ENCODE measurements at regions not wholly inside any gene's neighbourhood (a gene's known extent, or its start where the extent isn't known, plus 50 kb on each side); places are given as distances from the start of the nearest gene placed in this dataset.

DNA sequence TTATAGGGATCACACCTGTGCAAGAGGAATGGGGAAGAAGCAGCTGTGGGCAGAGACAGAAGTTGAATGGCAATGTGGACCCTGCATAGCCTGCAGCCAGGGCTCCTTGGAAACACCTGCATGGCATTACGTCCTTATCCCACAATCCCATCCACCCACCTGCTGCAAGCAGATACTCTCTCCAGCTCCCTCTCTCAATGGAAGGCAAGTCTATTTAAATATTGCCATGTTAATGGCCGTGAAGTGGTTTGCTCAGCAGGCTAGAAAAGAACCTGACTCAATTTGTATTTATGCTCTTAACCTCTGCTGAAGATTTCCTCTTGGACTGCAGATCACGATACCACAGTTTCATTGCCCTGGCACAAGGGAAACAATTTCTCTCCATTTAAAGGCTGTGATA is 417.0 kb downstream of the TYW1 start:
- WGBS, 3 donors = 40 to 50% (median 49%) methylated on average over 3 of the region's 3 CpGs
- Histone ChIP-seq H3K27ac (ENCODE audit: low read depth in 1 of 3, low read length in 2 of 3) (no peak overlapping the region), H3K9me3 (ENCODE audit: control insufficient read depth in 2 of 2, insufficient read depth in 1 of 2, low read depth in 1 of 2, low read length in 1 of 2) (peaks cover 0 to 7% of the 10 kb centered on the region in 2 donors), H3K4me1 (ENCODE audit: control insufficient read depth in 3 of 3, insufficient read depth in 2 of 3, low read depth in 1 of 3, low read length in 2 of 3) (no peaks in the 10 kb centered on the region), H3K27me3 (ENCODE audit: control insufficient read depth in 3 of 3, insufficient read depth in 3 of 3, low read length in 3 of 3) (no peaks in the 10 kb centered on the region), H3K36me3 (ENCODE audit: control insufficient read depth in 3 of 3, insufficient read depth in 2 of 3, low read depth in 1 of 3, low read length in 3 of 3) (no peaks in the 10 kb centered on the region), H3K4me3 (ENCODE audit: low read depth in 1 of 3, low read length in 3 of 3) (no peak overlapping the region)
- FAIRE-seq = no peak
- no peak for DNase-seq

DNA sequence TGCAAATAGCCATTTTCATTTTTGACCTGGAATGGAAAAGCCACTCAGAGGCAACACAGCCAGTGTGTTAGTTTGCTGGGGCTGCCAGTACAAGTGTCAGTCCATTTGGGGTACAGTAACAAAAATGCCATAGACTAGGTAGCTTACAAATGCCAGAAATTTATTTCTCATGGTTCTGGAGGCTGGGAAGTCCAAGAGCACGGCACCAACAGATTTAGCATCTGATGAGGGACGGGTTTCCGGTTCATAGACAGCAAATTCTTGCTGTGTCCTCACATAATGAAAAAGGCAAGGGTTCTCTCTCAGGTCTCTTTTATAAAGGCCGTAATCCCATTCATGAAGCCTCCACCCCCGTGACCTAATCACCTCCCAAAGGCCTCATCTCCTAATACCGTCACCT is 418.2 kb downstream of the TYW1 start:
- Histone ChIP-seq H3K36me3 (ENCODE audit: control insufficient read depth in 3 of 3, insufficient read depth in 2 of 3, low read depth in 1 of 3, low read length in 3 of 3) (no peaks in the 10 kb centered on the region), H3K27ac (ENCODE audit: low read depth in 1 of 3, low read length in 2 of 3) (no peak overlapping the region), H3K27me3 (ENCODE audit: control insufficient read depth in 3 of 3, insufficient read depth in 3 of 3, low read length in 3 of 3) (no peaks in the 10 kb centered on the region), H3K9me3 (ENCODE audit: control insufficient read depth in 2 of 2, insufficient read depth in 1 of 2, low read depth in 1 of 2, low read length in 1 of 2) (peaks cover 0 to 7% of the 10 kb centered on the region in 2 donors), H3K4me3 (ENCODE audit: low read depth in 1 of 3, low read length in 3 of 3) (no peak overlapping the region), H3K4me1 (ENCODE audit: control insufficient read depth in 3 of 3, insufficient read depth in 2 of 3, low read depth in 1 of 3, low read length in 2 of 3) (no peaks in the 10 kb centered on the region)
- DNase-seq = no peak
- no peak for FAIRE-seq
- WGBS, 3 donors = 80 to 89% (median 88%) methylated on average over 6 of the region's 6 CpGs

DNA sequence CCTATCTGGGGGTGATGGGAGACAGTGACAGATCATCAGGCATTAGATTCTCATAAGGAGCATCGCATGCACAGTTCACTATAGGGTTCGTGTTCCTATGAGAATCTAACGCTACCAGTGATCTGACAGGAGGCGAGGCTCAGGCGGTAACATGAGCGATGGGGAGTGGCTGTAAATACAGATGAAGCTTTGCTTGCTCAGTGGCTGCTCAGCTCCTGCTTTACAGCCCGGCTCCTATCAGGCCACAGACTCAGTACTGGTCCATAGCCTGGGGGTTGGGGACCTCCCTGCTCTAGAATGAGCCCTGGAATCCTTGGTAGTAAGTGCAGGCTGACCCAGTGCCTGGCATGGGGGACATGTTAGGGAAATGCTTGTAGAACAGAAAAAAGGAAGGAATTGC is 426.0 kb downstream of the TYW1 start:
- Histone ChIP-seq H3K27ac (ENCODE audit: low read depth in 1 of 3, low read length in 2 of 3) (no peak overlapping the region), H3K36me3 (ENCODE audit: control insufficient read depth in 3 of 3, insufficient read depth in 2 of 3, low read depth in 1 of 3, low read length in 3 of 3) (no peaks in the 10 kb centered on the region), H3K27me3 (ENCODE audit: control insufficient read depth in 3 of 3, insufficient read depth in 3 of 3, low read length in 3 of 3) (no peaks in the 10 kb centered on the region), H3K4me1 (ENCODE audit: control insufficient read depth in 3 of 3, insufficient read depth in 2 of 3, low read depth in 1 of 3, low read length in 2 of 3) (no peaks in the 10 kb centered on the region), H3K9me3 (ENCODE audit: control insufficient read depth in 2 of 2, insufficient read depth in 1 of 2, low read depth in 1 of 2, low read length in 1 of 2) (no peaks in the 10 kb centered on the region), H3K4me3 (ENCODE audit: low read depth in 1 of 3, low read length in 3 of 3) (no peak overlapping the region)
- FAIRE-seq (no peak), DNase-seq (no peak)
- WGBS, 3 donors = 77 to 89% (median 84%) methylated on average over 7 of the region's 7 CpGs

DNA sequence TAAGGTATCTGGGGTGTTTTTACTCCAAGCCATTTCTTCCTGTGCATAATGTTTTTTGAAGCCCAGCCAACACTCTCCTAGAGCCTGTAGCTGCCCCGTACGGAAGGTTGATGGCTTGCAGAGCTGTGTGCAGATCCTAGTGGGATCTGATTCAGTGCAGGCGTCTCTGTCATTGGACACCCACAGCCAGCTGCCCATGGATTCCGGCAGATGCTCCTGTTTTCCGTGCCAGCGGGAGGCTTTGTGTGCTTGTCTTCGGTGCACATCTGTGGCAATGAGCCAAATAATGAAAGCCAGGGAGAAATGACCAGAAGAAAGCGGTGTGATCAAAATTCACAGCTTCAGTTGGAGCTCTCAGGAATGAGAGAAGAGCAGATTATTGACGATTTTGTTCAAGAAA is 426.4 kb downstream of the TYW1 start:
- H3K27me3 ChIP-seq (ENCODE audit: control insufficient read depth in 3 of 3, insufficient read depth in 3 of 3, low read length in 3 of 3) = no peaks in the 10 kb centered on the region
- no peaks in the 10 kb centered on the region for H3K9me3 ChIP-seq (ENCODE audit: control insufficient read depth in 2 of 2, insufficient read depth in 1 of 2, low read depth in 1 of 2, low read length in 1 of 2)
- no peak for FAIRE-seq
- no peak for DNase-seq
- H3K4me1 ChIP-seq (ENCODE audit: control insufficient read depth in 3 of 3, insufficient read depth in 2 of 3, low read depth in 1 of 3, low read length in 2 of 3) = no peaks in the 10 kb centered on the region
- H3K27ac ChIP-seq (ENCODE audit: low read depth in 1 of 3, low read length in 2 of 3) = no peak overlapping the region
- H3K4me3 ChIP-seq (ENCODE audit: low read depth in 1 of 3, low read length in 3 of 3) = no peak overlapping the region
- no peaks in the 10 kb centered on the region for H3K36me3 ChIP-seq (ENCODE audit: control insufficient read depth in 3 of 3, insufficient read depth in 2 of 3, low read depth in 1 of 3, low read length in 3 of 3)
- WGBS, 3 donors = 64 to 70% (median 65%) methylated on average over 8 to 9 of the region's 9 CpGs

DNA sequence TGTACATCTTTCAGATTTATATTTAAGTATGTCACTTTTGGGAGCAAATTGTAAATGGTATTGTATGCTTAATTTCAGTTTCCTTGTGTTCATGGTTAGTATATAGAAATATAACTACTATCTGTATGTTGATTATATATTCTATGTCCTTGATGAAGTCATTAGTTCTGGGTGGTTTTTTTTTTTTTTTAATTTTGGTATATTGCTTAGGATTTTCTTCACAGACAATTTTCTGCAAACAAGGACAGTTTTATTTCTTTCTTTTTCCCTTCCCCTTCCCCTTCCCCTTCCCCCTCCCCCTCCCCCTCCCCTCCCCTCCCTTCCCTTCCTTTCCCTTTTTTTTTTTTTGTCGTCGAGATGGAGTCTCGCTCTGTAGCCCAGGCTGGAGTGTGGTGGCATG is 430.0 kb downstream of the TYW1 start:
- no peaks in the 10 kb centered on the region for H3K4me1 ChIP-seq (ENCODE audit: control insufficient read depth in 3 of 3, insufficient read depth in 2 of 3, low read depth in 1 of 3, low read length in 2 of 3)
- H3K36me3 ChIP-seq (ENCODE audit: control insufficient read depth in 3 of 3, insufficient read depth in 2 of 3, low read depth in 1 of 3, low read length in 3 of 3) = no peaks in the 10 kb centered on the region
- no peak for FAIRE-seq
- H3K27ac ChIP-seq (ENCODE audit: low read depth in 1 of 3, low read length in 2 of 3) = no peak overlapping the region
- WGBS, 3 donors = 67 to 100% methylated on average over 2 to 3 of the region's 3 CpGs; no CpG with 5 or more reads in 1 of the 3 donors
- no peak overlapping the region for H3K4me3 ChIP-seq (ENCODE audit: low read depth in 1 of 3, low read length in 3 of 3)
- no peaks in the 10 kb centered on the region for H3K9me3 ChIP-seq (ENCODE audit: control insufficient read depth in 2 of 2, insufficient read depth in 1 of 2, low read depth in 1 of 2, low read length in 1 of 2)
- H3K27me3 ChIP-seq (ENCODE audit: control insufficient read depth in 3 of 3, insufficient read depth in 3 of 3, low read length in 3 of 3) = no peaks in the 10 kb centered on the region
- no peak for DNase-seq

DNA sequence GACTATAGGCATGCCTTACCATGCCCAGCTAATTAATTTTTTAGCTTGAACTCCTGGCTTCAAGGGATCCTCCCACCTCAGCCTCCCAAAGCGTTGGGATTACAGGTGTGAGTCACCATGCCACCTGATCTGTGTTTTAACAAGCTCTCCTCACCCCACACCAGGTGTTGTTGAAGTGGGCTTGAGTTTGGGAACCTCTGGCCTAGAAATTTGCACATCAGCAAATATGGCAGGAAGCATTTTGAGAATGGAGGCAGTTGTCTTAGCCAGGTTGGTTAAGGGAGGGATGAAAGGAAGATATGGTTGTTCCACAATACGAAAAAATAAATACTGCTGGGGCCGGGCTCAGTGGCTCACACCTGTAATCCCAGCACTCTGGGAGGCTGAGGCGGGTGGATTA is 433.1 kb downstream of the TYW1 start:
- WGBS, 3 donors = 78 to 89% (median 83%) methylated on average over 4 of the region's 4 CpGs
- H3K27me3 ChIP-seq (ENCODE audit: control insufficient read depth in 3 of 3, insufficient read depth in 3 of 3, low read length in 3 of 3) = no peaks in the 10 kb centered on the region
- no peak overlapping the region for H3K4me3 ChIP-seq (ENCODE audit: low read depth in 1 of 3, low read length in 3 of 3)
- no peaks in the 10 kb centered on the region for H3K36me3 ChIP-seq (ENCODE audit: control insufficient read depth in 3 of 3, insufficient read depth in 2 of 3, low read depth in 1 of 3, low read length in 3 of 3)
- H3K9me3 ChIP-seq (ENCODE audit: control insufficient read depth in 2 of 2, insufficient read depth in 1 of 2, low read depth in 1 of 2, low read length in 1 of 2) = peaks cover 0 to 7% of the 10 kb centered on the region in 2 donors
- H3K27ac ChIP-seq (ENCODE audit: low read depth in 1 of 3, low read length in 2 of 3) = no peak overlapping the region
- no peak for FAIRE-seq
- no peaks in the 10 kb centered on the region for H3K4me1 ChIP-seq (ENCODE audit: control insufficient read depth in 3 of 3, insufficient read depth in 2 of 3, low read depth in 1 of 3, low read length in 2 of 3)
- no peak for DNase-seq

DNA sequence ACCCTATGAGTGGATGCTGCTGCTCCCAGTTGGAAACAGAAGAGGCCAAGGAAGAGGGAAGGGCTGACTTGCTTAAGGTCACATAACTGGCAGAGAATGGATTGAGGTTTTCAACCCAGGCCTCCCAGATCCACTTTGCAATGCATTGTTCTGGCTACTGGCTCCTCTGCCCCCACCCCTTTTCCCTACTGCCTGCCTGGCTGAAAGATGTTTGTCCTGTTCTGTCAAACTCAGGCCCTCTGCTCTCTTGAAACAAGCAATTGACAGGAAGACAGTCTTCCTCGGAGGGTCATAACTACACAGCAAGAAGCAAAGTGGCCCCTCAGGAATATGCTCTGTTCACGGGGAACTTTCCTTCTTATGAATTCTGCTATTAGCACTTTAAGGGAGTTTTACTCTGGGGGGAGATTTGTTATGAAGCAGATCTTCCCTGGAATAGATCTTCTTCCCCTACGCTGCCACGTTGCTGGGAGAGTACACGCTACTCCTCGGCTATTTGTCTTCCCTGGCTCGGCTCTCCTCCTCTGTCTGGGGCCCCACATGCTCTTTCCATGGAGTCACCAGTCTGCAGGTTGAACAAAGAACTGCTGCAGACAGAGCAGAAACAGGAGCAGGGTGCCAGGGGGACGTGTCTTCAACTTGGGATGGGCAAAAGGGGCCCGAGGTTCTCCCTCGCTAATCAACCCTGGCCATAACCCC is 436.1 kb downstream of the TYW1 start:
- WGBS, 3 donors = 56 to 82% (median 68%) methylated on average over 10 of the region's 10 CpGs
- Histone ChIP-seq H3K27ac (ENCODE audit: low read depth in 1 of 3, low read length in 2 of 3) (no peak overlapping the region), H3K27me3 (ENCODE audit: control insufficient read depth in 3 of 3, insufficient read depth in 3 of 3, low read length in 3 of 3) (no peaks in the 10 kb centered on the region), H3K4me3 (ENCODE audit: low read depth in 1 of 3, low read length in 3 of 3) (no peak overlapping the region), H3K4me1 (ENCODE audit: control insufficient read depth in 3 of 3, insufficient read depth in 2 of 3, low read depth in 1 of 3, low read length in 2 of 3) (no peaks in the 10 kb centered on the region), H3K36me3 (ENCODE audit: control insufficient read depth in 3 of 3, insufficient read depth in 2 of 3, low read depth in 1 of 3, low read length in 3 of 3) (no peaks in the 10 kb centered on the region), H3K9me3 (ENCODE audit: control insufficient read depth in 2 of 2, insufficient read depth in 1 of 2, low read depth in 1 of 2, low read length in 1 of 2) (peaks cover 0 to 7% of the 10 kb centered on the region in 2 donors)
- FAIRE-seq (no peak), DNase-seq (no peak)

DNA sequence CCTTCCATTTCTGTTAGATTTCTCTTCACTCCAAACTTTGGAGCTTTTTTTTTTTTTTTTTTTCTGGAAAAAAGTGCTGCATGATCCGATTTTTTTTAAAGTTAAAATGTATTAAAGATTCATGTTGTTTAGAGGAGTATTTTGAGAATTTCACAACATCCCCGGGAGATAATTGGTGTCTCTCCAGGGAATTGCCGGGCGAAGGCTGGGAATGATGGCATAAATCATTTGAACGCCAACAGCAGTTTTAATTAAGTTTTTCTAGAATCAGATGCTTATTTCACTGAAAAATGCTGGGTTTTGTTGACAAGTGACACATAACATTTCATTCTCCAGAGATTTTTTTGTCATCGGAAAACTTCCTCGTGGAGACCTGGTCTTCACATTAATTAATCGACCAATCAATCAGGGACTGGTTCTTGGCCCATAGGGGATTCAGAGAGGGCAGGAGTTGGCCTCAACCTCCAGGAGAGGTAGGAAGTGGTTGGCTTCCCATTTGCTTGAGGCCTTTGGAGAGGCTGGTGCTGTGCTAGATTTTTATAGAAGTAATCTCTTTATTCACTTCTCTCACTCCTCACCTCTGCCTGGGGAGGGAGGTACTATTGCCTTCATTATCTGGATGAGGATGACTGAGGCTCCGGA is 439.4 kb downstream of the TYW1 start:
- no peaks in the 10 kb centered on the region for H3K4me1 ChIP-seq (ENCODE audit: control insufficient read depth in 3 of 3, insufficient read depth in 2 of 3, low read depth in 1 of 3, low read length in 2 of 3)
- H3K4me3 ChIP-seq (ENCODE audit: low read depth in 1 of 3, low read length in 3 of 3) = no peak overlapping the region
- DNase-seq (no peak), FAIRE-seq (no peak)
- peaks cover 0 to 7% of the 10 kb centered on the region in 2 donors for H3K9me3 ChIP-seq (ENCODE audit: control insufficient read depth in 2 of 2, insufficient read depth in 1 of 2, low read depth in 1 of 2, low read length in 1 of 2)
- H3K27me3 ChIP-seq (ENCODE audit: control insufficient read depth in 3 of 3, insufficient read depth in 3 of 3, low read length in 3 of 3) = no peaks in the 10 kb centered on the region
- H3K36me3 ChIP-seq (ENCODE audit: control insufficient read depth in 3 of 3, insufficient read depth in 2 of 3, low read depth in 1 of 3, low read length in 3 of 3) = no peaks in the 10 kb centered on the region
- no peak overlapping the region for H3K27ac ChIP-seq (ENCODE audit: low read depth in 1 of 3, low read length in 2 of 3)
- WGBS, 3 donors = 80 to 88% (median 82%) methylated on average over 9 of the region's 9 CpGs

Measured in small intestine (tissue), 7 donors.